ENCODE measurements at regions not wholly inside any gene's neighbourhood (a gene's known extent, or its start where the extent isn't known, plus 50 kb on each side); places are given as distances from the start of the nearest gene placed in this dataset.

DNA sequence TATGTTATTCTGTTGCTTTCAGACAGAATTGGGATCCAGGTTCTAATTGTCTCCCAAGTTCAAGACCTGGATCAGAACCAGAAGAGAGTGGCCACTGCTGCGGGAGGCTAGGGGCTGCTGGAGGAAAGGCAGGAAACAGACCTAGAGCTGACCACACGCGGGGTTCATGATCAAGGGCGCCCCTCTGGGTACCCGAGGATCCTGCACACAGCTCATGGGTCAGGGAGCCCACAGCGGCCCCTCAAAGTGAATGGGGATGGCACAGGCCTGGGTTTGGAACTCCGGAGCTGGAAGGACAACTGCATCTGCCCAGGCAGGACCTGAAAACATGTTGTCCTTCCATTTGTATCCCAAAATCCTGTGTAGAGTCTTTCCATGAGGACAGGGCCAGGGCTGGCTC lies 107.0 kb downstream of the RMI2 start:
- H3K36me3 ChIP-seq: no peaks in the 10 kb centered on the region
- ATAC-seq (ENCODE audit: insufficient number of reproducible peaks, low FRiP score, low read depth) (no peak), DNase-seq (ENCODE audit: low spot score) (no peak)
- H3K4me3 ChIP-seq: peak overlapping the region; percentile 7
- H3K27ac ChIP-seq: peak overlapping the region; percentile 52 to 82
- peaks cover 7 to 17% of the 10 kb centered on the region in 2 donors for H3K4me1 ChIP-seq (ENCODE audit: control insufficient read depth in 1 of 2, low read depth in 2 of 2)
- TF ChIP-seq, protein P1, sequence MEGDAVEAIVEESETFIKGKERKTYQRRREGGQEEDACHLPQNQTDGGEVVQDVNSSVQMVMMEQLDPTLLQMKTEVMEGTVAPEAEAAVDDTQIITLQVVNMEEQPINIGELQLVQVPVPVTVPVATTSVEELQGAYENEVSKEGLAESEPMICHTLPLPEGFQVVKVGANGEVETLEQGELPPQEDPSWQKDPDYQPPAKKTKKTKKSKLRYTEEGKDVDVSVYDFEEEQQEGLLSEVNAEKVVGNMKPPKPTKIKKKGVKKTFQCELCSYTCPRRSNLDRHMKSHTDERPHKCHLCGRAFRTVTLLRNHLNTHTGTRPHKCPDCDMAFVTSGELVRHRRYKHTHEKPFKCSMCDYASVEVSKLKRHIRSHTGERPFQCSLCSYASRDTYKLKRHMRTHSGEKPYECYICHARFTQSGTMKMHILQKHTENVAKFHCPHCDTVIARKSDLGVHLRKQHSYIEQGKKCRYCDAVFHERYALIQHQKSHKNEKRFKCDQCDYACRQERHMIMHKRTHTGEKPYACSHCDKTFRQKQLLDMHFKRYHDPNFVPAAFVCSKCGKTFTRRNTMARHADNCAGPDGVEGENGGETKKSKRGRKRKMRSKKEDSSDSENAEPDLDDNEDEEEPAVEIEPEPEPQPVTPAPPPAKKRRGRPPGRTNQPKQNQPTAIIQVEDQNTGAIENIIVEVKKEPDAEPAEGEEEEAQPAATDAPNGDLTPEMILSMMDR (IDR thresholded peaks at IDR 0.05): no peak
- no peaks in the 10 kb centered on the region for H3K9me3 ChIP-seq
- no peaks in the 10 kb centered on the region for H3K27me3 ChIP-seq (replicated peaks; ENCODE audit: insufficient read depth)

- TF ChIP-seq, protein P1 (IDR thresholded peaks at IDR 0.05): no peak
- H3K36me3 ChIP-seq: no peaks in the 10 kb centered on the region
- H3K4me3 ChIP-seq: peak overlapping the region; percentile 7
- H3K4me1 ChIP-seq (ENCODE audit: control insufficient read depth in 1 of 2, low read depth in 2 of 2): peaks cover 7 to 17% of the 10 kb centered on the region in 2 donors
- DNase-seq (ENCODE audit: low spot score) (no peak), ATAC-seq (ENCODE audit: insufficient number of reproducible peaks, low FRiP score, low read depth) (no peak)
- no peaks in the 10 kb centered on the region for H3K9me3 ChIP-seq
- peak overlapping the region; percentile 52 to 82 for H3K27ac ChIP-seq
- no peaks in the 10 kb centered on the region for H3K27me3 ChIP-seq (replicated peaks; ENCODE audit: insufficient read depth)
Measured at GRCh38 chr16:11452746-11453389, 107.6 kb downstream of the RMI2 start.

DNA sequence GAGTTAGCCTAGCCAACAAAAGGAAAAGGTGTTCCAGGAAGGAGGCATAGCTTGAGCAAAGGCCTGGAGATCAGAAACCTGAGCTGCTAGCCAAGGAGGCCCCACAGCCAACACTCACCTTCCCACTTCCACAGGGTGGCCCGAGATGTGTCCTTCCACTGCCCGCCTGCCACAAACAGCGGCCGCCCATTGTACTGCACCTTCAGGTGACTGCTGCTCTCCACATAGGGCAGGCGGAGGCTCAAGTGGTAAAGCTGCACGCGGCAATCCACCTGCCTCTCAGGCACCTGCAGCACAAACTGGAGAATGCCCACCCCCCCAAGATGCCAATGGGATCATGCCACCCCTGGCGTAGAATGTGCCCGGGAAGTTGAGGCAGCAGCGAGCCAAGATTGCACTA lies 111.5 kb downstream of the RMI2 start:
- peaks cover 7 to 17% of the 10 kb centered on the region in 2 donors for H3K4me1 ChIP-seq (ENCODE audit: control insufficient read depth in 1 of 2, low read depth in 2 of 2)
- H3K4me3 ChIP-seq: no peak overlapping the region
- H3K36me3 ChIP-seq: no peaks in the 10 kb centered on the region
- TF ChIP-seq, protein P1 (IDR thresholded peaks at IDR 0.05): no peak
- H3K9me3 ChIP-seq: no peaks in the 10 kb centered on the region
- no peak overlapping the region for H3K27ac ChIP-seq
- H3K27me3 ChIP-seq (replicated peaks; ENCODE audit: insufficient read depth): no peaks in the 10 kb centered on the region
- ATAC-seq (ENCODE audit: insufficient number of reproducible peaks, low FRiP score, low read depth) (no peak), DNase-seq (ENCODE audit: low spot score) (no peak)

- DNase-seq (ENCODE audit: low spot score): no peak
- TF ChIP-seq, protein P1 (IDR thresholded peaks at IDR 0.05): no peak
- no peak for ATAC-seq (ENCODE audit: insufficient number of reproducible peaks, low FRiP score, low read depth)
Measured at GRCh38 chr16:11459722-11460121, 114.5 kb downstream of the RMI2 start.

GRCh38 chr16:11460820-11461594 lies 115.7 kb downstream of the RMI2 start:
- no peaks in the 10 kb centered on the region for H3K36me3 ChIP-seq
- H3K4me3 ChIP-seq: no peak overlapping the region
- no peak overlapping the region for H3K27ac ChIP-seq
- H3K4me1 ChIP-seq (ENCODE audit: control insufficient read depth in 1 of 2, low read depth in 2 of 2): no peaks in the 10 kb centered on the region
- TF ChIP-seq, protein P1 (IDR thresholded peaks at IDR 0.05): no peak
- ATAC-seq (ENCODE audit: insufficient number of reproducible peaks, low FRiP score, low read depth) (no peak), DNase-seq (ENCODE audit: low spot score) (no peak)
- no peaks in the 10 kb centered on the region for H3K27me3 ChIP-seq (replicated peaks; ENCODE audit: insufficient read depth)
- H3K9me3 ChIP-seq: no peaks in the 10 kb centered on the region

More at GRCh38 chr16:11459722-11460121, 114.5 kb downstream of the RMI2 start:
- H3K4me3 ChIP-seq: no peak overlapping the region
- H3K36me3 ChIP-seq: no peaks in the 10 kb centered on the region
- H3K9me3 ChIP-seq: no peaks in the 10 kb centered on the region
- H3K4me1 ChIP-seq (ENCODE audit: control insufficient read depth in 1 of 2, low read depth in 2 of 2): no peaks in the 10 kb centered on the region
- no peaks in the 10 kb centered on the region for H3K27me3 ChIP-seq (replicated peaks; ENCODE audit: insufficient read depth)
- H3K27ac ChIP-seq: no peak overlapping the region

All from thoracic aorta (tissue), 2 donors.